ENCODE measurements at regions not wholly inside any gene's neighbourhood (a gene's known extent, or its start where the extent isn't known, plus 50 kb on each side); places are given as distances from the start of the nearest gene placed in this dataset.

DNA sequence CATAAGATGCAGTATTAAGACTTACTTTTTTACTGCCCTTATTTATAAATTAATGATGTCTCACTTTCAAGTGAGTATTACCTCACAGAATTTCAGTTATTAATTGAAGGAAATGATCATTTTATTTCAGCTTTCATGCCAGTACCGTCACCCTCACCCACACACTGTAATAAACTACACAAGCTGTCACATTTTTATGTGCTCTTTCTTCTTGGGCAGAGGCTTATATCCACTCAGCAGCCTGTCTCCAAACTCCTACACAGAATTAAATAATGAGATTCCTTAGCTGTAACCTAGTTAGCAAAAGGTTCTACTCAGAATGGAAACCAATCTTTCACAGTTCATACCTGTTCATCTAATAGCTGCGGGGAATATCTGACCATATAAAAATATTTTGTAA lies 1915.8 kb upstream of the CDH6 start:
- Histone ChIP-seq H3K27me3 (no peaks in the 10 kb centered on the region), H3K36me3 (no peaks in the 10 kb centered on the region), H3K4me3 (no peak overlapping the region), H3K27ac (replicated peaks in 1 of 4) (no peak overlapping the region), H3K4me1 (no peaks in the 10 kb centered on the region), H3K9me3 (peaks cover 0 to 9% (median 4%) of the 10 kb centered on the region in 4 donors)
- 50% methylated on average over 2 of the region's 2 CpGs for WGBS
- TF ChIP-seq EP300 (IDR thresholded peaks at IDR 0.05) (no peak), POLR2AphosphoS5 (IDR thresholded peaks at IDR 0.05) (no peak), POLR2A (IDR thresholded peaks at IDR 0.05; ENCODE audit: low read depth) (no peak)
- TF ChIP-seq, protein P1, sequence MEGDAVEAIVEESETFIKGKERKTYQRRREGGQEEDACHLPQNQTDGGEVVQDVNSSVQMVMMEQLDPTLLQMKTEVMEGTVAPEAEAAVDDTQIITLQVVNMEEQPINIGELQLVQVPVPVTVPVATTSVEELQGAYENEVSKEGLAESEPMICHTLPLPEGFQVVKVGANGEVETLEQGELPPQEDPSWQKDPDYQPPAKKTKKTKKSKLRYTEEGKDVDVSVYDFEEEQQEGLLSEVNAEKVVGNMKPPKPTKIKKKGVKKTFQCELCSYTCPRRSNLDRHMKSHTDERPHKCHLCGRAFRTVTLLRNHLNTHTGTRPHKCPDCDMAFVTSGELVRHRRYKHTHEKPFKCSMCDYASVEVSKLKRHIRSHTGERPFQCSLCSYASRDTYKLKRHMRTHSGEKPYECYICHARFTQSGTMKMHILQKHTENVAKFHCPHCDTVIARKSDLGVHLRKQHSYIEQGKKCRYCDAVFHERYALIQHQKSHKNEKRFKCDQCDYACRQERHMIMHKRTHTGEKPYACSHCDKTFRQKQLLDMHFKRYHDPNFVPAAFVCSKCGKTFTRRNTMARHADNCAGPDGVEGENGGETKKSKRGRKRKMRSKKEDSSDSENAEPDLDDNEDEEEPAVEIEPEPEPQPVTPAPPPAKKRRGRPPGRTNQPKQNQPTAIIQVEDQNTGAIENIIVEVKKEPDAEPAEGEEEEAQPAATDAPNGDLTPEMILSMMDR (IDR thresholded peaks at IDR 0.05), result no peak
- DNase-seq (ENCODE audit: extremely low spot score), result no peak
- intact Hi-C loops (cut with DNase I), result no loop called here

DNA sequence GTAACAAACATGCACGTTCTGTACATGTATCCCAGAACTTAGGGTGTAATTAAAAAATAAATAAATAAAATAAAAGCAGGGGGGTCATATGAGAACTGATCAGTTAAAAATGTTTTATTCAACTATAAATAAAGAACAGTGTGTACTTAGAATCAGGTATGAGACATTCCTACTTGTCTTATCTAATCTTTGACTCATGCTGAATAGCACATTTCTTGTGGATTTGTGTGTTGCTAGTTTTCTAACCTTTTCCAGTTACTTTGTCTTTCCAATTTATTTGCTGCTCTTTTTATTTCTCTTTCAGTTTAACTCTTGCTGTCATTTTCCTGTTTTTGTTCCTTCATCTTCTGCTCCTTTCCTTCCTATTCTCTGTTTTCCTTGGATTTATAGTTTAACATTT lies 1917.1 kb upstream of the CDH6 start:
- intact Hi-C loops (cut with DNase I), result no loop called here
- TF ChIP-seq POLR2AphosphoS5 (IDR thresholded peaks at IDR 0.05), result no peak
- no peak for TF ChIP-seq POLR2A (IDR thresholded peaks at IDR 0.05; ENCODE audit: low read depth)
- TF ChIP-seq, protein P1 (IDR thresholded peaks at IDR 0.05), result no peak
- no peak for TF ChIP-seq EP300 (IDR thresholded peaks at IDR 0.05)
- WGBS, result 77% methylated on average over 1 of the region's 1 CpG

DNA sequence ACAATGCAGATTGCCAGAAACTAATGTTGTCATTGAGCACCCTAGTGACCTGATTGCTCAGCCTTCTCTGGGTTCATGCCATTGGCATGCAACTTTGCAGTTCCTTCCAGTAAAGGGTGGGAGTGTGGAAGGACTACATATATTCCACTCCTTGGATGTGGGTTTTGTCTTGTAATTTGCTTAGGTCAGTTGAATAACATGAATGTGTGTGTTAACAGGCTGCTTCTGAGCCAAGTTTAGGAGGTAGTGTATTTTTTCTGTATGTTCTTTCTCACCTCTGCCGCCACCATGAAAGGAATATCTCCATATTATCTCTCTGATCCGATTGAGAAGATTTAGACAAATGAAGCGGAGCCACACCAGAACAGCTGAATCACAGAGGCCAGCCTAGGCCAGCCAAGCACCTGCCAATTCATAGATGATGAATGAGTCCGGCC lies 1929.6 kb upstream of the CDH6 start:
- WGBS, result 58% methylated on average over 4 of the region's 4 CpGs
- H3K36me3 ChIP-seq, result no peaks in the 10 kb centered on the region
- TF ChIP-seq POLR2A (IDR thresholded peaks at IDR 0.05; ENCODE audit: low read depth), result no peak
- no peak for TF ChIP-seq POLR2AphosphoS5 (IDR thresholded peaks at IDR 0.05)
- TF ChIP-seq, protein P1 (IDR thresholded peaks at IDR 0.05), result no peak
- no peak for TF ChIP-seq EP300 (IDR thresholded peaks at IDR 0.05)
- H3K9me3 ChIP-seq, result no peaks in the 10 kb centered on the region
- DNase-seq (ENCODE audit: extremely low spot score), result no peak
- intact Hi-C loops (cut with DNase I), result no loop called here
- H3K4me1 ChIP-seq, result no peaks in the 10 kb centered on the region
- no peak overlapping the region for H3K27ac ChIP-seq (replicated peaks in 1 of 4)
- no peaks in the 10 kb centered on the region for H3K27me3 ChIP-seq
- H3K4me3 ChIP-seq, result no peak overlapping the region

More for the DNA sequence above, 1917.1 kb upstream of the CDH6 start:
- Histone ChIP-seq H3K4me3 (no peak overlapping the region), H3K27ac (replicated peaks in 1 of 4) (no peak overlapping the region), H3K36me3 (no peaks in the 10 kb centered on the region), H3K4me1 (no peaks in the 10 kb centered on the region), H3K27me3 (no peaks in the 10 kb centered on the region), H3K9me3 (peaks cover 0 to 9% (median 4%) of the 10 kb centered on the region in 4 donors)
- no peak for DNase-seq (ENCODE audit: extremely low spot score)

DNA sequence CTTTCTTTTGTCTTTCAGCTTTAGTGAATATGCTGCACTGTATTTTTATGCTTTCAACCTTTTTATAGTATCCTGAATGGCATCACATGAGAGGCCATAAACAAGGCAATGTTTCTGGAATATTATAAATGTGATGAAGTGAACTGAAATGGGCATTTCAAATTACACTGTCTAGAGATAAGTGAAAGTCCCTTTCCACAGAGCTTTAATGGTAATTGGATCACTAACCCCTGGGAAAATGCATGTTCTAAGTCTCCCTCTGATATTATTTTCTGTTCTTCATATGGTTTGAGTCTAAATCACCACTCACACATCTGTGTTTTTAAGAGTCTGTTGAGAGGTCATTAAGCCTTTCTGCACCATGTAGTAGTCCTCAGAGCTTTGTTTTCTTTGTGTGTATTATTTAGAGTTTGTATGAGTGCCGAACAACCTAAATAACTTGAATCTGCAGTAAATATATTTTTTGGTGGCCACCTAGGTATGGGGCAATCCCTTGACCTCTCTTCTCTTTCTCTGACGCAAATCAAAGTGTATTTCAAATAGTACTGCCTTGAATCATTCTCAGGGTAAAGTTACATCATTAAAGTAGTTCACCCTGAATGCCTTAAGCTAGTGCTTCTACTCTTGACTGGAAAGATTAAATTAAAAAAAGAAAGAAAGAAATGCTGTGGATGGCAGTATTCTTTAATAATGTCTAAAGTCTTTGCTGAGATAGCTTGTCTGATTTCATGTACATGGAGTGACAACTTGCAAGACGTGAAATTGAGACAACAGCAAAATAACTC lies 1931.0 kb upstream of the CDH6 start:
- TF ChIP-seq POLR2AphosphoS5 (IDR thresholded peaks at IDR 0.05) (no peak), EP300 (IDR thresholded peaks at IDR 0.05) (no peak), POLR2A (IDR thresholded peaks at IDR 0.05; ENCODE audit: low read depth) (no peak)
- TF ChIP-seq, protein P1 (IDR thresholded peaks at IDR 0.05), result no peak
- Histone ChIP-seq H3K4me1 (no peaks in the 10 kb centered on the region), H3K36me3 (no peaks in the 10 kb centered on the region), H3K9me3 (no peaks in the 10 kb centered on the region), H3K27me3 (no peaks in the 10 kb centered on the region), H3K27ac (replicated peaks in 1 of 4) (no peak overlapping the region), H3K4me3 (no peak overlapping the region)
- no peak for DNase-seq (ENCODE audit: extremely low spot score)
- WGBS, result 78% methylated on average over 3 of the region's 3 CpGs
- intact Hi-C loops (cut with DNase I), result no loop called here
